Progenitor cell of endocrine pancreas (in vitro differentiated cells): ENCODE measurements at regions not wholly inside any gene's neighbourhood (a gene's known extent, or its start where the extent isn't known, plus 50 kb on each side); places are given as distances from the start of the nearest gene placed in this dataset.

Experiments
- DNase-seq: peaks from one replicate; pipeline ENCODE4 v3.0.0; 2021; ENCODE audit warnings: low spot score; ENCODE audit not compliant: unreplicated experiment
- H3K27ac Mint-ChIP-seq: 2 replicates; pipeline ENCODE4 v1.8.0; 2021; ENCODE audit warnings: mild to moderate bottlenecking, moderate library complexity, mixed read lengths
- H3K27me3 Mint-ChIP-seq: 2 replicates; pipeline ENCODE4 v1.8.0; 2021; ENCODE audit warnings: mixed read lengths
- H3K36me3 Mint-ChIP-seq: 2 replicates; pipeline ENCODE4 v1.8.0; 2022; ENCODE audit warnings: mixed read lengths; ENCODE audit not compliant: insufficient read depth
- H3K4me1 Mint-ChIP-seq: 2 replicates; pipeline ENCODE4 v1.8.0; 2021; ENCODE audit warnings: low read depth, mixed read lengths
- H3K4me3 Mint-ChIP-seq: 2 replicates; pipeline ENCODE4 v1.8.0; 2021; ENCODE audit warnings: low read depth, mild to moderate bottlenecking, moderate library complexity, mixed read lengths
- H3K9me3 Mint-ChIP-seq: 2 replicates; pipeline ENCODE4 v1.8.0; 2021; ENCODE audit warnings: low read depth, mixed read lengths
- TF ChIP-seq, protein P1 (sequence below): fragments of 200-600 bp; sonication (generic); IDR thresholded peaks from one replicate; pipeline ENCODE4 v1.5.0; 2021; ENCODE audit warnings: antibody characterized with exemption, mild to moderate bottlenecking; ENCODE audit not compliant: unreplicated experiment

DNA sequence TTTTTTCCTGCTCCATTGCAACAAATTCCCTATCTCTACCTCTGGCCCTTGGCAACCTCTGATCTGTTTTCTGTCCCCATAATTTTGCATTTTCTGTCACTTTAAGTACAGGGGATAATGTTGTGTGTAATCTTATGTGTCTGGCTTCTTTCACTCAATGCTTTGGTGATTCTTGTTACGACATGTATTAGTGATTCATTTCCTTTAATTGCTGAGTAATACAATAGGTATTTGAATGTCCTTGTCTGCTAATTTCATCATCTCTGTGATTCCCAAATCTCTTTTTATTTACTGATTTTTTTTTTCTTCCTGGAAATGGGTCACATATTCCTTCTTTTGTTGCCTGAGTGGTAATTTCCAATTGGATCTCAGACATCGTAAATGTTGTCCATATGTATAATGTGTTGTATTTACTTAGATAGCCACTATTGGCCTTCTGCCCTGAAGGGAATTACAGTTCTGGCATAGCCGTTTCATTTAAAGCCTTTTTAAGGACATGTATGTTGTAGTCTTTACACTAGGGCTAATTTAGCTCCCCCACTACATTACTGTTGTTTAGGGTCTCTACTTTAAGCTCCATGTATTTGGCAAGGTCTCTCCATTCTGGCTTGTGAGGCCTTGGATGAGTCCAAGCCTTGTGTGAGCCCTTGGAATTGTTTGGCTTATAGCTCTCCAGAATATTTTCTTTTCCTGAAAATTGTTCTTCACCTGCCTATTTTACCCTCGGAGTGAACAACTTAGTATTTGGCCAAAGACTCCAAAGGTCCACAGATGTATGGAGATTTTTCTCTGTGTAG lies 683.8 kb downstream of the LRRC70 start:
- no peak overlapping the region for H3K27ac Mint-ChIP-seq
- no peak overlapping the region for H3K4me3 Mint-ChIP-seq
- no peaks in the 10 kb centered on the region for H3K27me3 Mint-ChIP-seq
- no peaks in the 10 kb centered on the region for H3K4me1 Mint-ChIP-seq
- H3K36me3 Mint-ChIP-seq: no peaks in the 10 kb centered on the region
- H3K9me3 Mint-ChIP-seq: no peaks in the 10 kb centered on the region
- TF ChIP-seq, protein P1, sequence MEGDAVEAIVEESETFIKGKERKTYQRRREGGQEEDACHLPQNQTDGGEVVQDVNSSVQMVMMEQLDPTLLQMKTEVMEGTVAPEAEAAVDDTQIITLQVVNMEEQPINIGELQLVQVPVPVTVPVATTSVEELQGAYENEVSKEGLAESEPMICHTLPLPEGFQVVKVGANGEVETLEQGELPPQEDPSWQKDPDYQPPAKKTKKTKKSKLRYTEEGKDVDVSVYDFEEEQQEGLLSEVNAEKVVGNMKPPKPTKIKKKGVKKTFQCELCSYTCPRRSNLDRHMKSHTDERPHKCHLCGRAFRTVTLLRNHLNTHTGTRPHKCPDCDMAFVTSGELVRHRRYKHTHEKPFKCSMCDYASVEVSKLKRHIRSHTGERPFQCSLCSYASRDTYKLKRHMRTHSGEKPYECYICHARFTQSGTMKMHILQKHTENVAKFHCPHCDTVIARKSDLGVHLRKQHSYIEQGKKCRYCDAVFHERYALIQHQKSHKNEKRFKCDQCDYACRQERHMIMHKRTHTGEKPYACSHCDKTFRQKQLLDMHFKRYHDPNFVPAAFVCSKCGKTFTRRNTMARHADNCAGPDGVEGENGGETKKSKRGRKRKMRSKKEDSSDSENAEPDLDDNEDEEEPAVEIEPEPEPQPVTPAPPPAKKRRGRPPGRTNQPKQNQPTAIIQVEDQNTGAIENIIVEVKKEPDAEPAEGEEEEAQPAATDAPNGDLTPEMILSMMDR: no peak
- DNase-seq: no peak

DNA sequence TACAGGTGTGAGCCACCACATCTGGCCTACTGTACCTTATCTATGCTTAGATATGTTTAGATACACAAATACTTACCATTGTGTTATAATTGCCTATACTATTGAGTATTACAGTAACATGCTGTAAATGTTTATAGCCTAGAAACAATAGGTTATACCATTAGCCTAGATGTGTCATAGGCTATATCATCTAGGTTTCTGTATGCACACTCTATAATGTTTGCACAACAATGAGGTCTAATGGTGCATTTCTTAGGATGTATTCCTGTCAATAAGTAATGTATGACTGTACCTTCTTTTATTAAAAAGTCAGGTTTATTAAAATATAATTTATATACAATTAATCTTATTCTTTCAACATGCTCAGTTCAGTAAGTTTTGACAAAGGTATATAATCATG lies 683.1 kb downstream of the LRRC70 start:
- DNase-seq: no peak
- H3K36me3 Mint-ChIP-seq: no peaks in the 10 kb centered on the region
- H3K27ac Mint-ChIP-seq: no peak overlapping the region
- H3K4me1 Mint-ChIP-seq: no peaks in the 10 kb centered on the region
- no peaks in the 10 kb centered on the region for H3K9me3 Mint-ChIP-seq
- TF ChIP-seq, protein P1: no peak
- no peak overlapping the region for H3K4me3 Mint-ChIP-seq
- no peaks in the 10 kb centered on the region for H3K27me3 Mint-ChIP-seq

DNA sequence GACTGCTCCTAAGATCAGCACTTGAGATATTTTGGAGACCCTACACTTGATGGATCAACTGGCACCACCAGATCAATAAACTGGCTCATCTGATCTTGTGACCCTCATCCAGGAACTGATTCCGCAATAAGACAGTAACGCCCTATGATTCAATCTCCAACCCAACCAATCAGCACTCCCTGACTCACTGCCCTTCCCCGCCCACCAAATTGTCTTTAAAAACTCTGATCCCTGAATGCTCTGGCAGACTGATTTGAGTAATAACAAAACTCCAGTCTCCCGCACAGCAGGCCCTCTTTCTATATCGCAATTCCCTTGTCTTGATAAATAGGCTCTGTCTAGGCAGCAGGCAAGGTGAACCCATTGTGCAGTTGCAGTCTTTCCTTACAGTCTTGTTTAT lies 677.0 kb downstream of the LRRC70 start:
- H3K4me3 Mint-ChIP-seq: no peak overlapping the region
- H3K36me3 Mint-ChIP-seq: no peaks in the 10 kb centered on the region
- H3K27ac Mint-ChIP-seq: no peak overlapping the region
- H3K4me1 Mint-ChIP-seq: no peaks in the 10 kb centered on the region
- H3K9me3 Mint-ChIP-seq: peaks cover 3% of the 10 kb centered on the region
- H3K27me3 Mint-ChIP-seq: no peaks in the 10 kb centered on the region
- TF ChIP-seq, protein P1: no peak
- DNase-seq: no peak

DNA sequence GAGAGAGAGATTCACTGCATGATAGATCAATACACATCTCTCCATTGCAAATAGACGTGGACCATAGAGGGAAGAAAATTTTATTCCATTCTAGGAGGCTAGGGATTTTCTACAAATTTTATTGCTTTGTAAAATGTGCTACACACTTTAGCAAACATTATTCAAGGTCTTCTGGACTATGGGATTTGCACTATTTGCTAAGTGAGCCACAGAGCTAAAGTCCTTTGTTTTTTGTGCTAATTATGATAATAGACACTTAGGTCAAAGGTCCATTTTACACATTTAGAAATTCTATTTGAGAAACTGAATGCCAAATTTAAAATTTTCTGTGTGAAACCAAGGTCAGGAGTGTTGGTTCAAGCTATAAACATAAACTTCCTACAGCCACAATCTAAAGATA lies 672.3 kb downstream of the LRRC70 start:
- Mint-ChIP-seq H3K4me3 (no peak overlapping the region), H3K36me3 (no peaks in the 10 kb centered on the region), H3K4me1 (peaks cover 3% of the 10 kb centered on the region), H3K27ac (no peak overlapping the region), H3K9me3 (peaks cover 3% of the 10 kb centered on the region), H3K27me3 (no peaks in the 10 kb centered on the region)
- TF ChIP-seq, protein P1: no peak
- no peak for DNase-seq

DNA sequence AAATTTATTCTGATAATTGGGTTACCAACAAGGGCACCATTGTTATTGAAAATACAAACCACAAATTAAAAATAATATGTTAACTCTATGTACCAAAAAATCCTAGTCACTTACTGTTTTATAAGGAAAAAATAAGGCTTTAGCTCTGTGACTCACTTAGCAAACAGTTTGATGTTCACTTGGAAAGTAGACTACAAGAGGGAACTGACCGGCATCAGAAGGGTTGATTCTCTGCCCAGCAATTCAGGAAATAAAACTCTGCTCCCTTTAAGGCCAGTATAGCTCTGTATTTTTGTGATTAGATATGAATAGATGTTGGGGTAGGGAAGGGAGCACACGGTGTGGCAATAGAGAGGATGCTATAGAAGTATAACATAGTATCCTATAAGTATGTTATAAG lies 671.3 kb downstream of the LRRC70 start:
- H3K27ac Mint-ChIP-seq: no peak overlapping the region

More for the DNA sequence above, 671.3 kb downstream of the LRRC70 start:
- no peaks in the 10 kb centered on the region for H3K36me3 Mint-ChIP-seq
- no peaks in the 10 kb centered on the region for H3K27me3 Mint-ChIP-seq
- TF ChIP-seq, protein P1: no peak
- H3K9me3 Mint-ChIP-seq: peaks cover 3% of the 10 kb centered on the region
- H3K4me1 Mint-ChIP-seq: peaks cover 8% of the 10 kb centered on the region
- no peak for DNase-seq
- no peak overlapping the region for H3K4me3 Mint-ChIP-seq
